Activated CD4-positive, alpha-beta T cell treated with anti-CD3 and anti-CD28 coated beads, Interleukin-2, amount 50 U/mL, for 48 hours (primary cell): ENCODE measurements at regions not wholly inside any gene's neighbourhood (a gene's known extent, or its start where the extent isn't known, plus 50 kb on each side); places are given as distances from the start of the nearest gene placed in this dataset.
"Not testable (repeated sequence)": the region's sequence is repeated elsewhere in the genome, so short reads cannot be mapped to it uniquely, and the experiment has no call there.

Source experiments
- DNase-seq, 2 experiments: peaks; one replicate each; pipeline ENCODE4 v3.0.0-alpha.2; 2020

- no peak for DNase-seq
Measured at GRCh38 chr10:25724241-25724640, 209.8 kb upstream of the MYO3A start.

- DNase-seq: peak in 1 of 2 experiments; percentile 4
Measured at GRCh38 chr10:25725917-25726716, 207.9 kb upstream of the MYO3A start.

GRCh38 chr10:25738776-25739175 is 195.3 kb upstream of the MYO3A start:
- DNase-seq: no peak

GRCh38 chr10:25743832-25744231 is 190.2 kb upstream of the MYO3A start:
- DNase-seq: no peak

- no peak for DNase-seq
Measured at GRCh38 chr10:25744574-25744973, 189.5 kb upstream of the MYO3A start.

GRCh38 chr10:25745976-25746375 is 188.1 kb upstream of the MYO3A start:
- no peak for DNase-seq

GRCh38 chr10:25747084-25747483 is 186.9 kb upstream of the MYO3A start:
- no peak for DNase-seq

- DNase-seq: no peak
Measured at GRCh38 chr10:25748509-25748908, 185.5 kb upstream of the MYO3A start.

GRCh38 chr10:25753776-25754175 is 180.3 kb upstream of the MYO3A start:
- no peak for DNase-seq

GRCh38 chr10:25755874-25756273 is 178.2 kb upstream of the MYO3A start:
- DNase-seq: not testable (repeated sequence)

GRCh38 chr10:25756784-25757183 is 177.2 kb upstream of the MYO3A start:
- DNase-seq: no peak

GRCh38 chr10:25758041-25758457 is 176.0 kb upstream of the MYO3A start:
- DNase-seq: peak; percentile 0 to 7

- DNase-seq: no peak
Measured at GRCh38 chr10:25758511-25758910, 175.5 kb upstream of the MYO3A start.

- DNase-seq: no peak
Measured at GRCh38 chr10:25761937-25762336, 172.1 kb upstream of the MYO3A start.

GRCh38 chr10:25766213-25766612 is 167.8 kb upstream of the MYO3A start:
- no peak for DNase-seq

- no peak for DNase-seq
Measured at GRCh38 chr10:25766687-25767221, 167.3 kb upstream of the MYO3A start.

- DNase-seq: no peak
Measured at GRCh38 chr10:25768167-25768566, 165.9 kb upstream of the MYO3A start.

GRCh38 chr10:25778646-25779045 is 155.4 kb upstream of the MYO3A start:
- no peak for DNase-seq

GRCh38 chr10:25786161-25786560 is 147.9 kb upstream of the MYO3A start:
- DNase-seq: no peak

- no peak for DNase-seq
Measured at GRCh38 chr10:25786899-25787298, 147.1 kb upstream of the MYO3A start.

GRCh38 chr10:25797888-25798429 is 136.1 kb upstream of the MYO3A start:
- no peak for DNase-seq

GRCh38 chr10:25804505-25804904 is 129.5 kb upstream of the MYO3A start:
- DNase-seq: no peak

GRCh38 chr10:25805986-25806385 is 128.0 kb upstream of the MYO3A start:
- DNase-seq: no peak

GRCh38 chr10:25808372-25808771 is 125.7 kb upstream of the MYO3A start:
- DNase-seq: no peak
